Testis (tissue), 2 donors: ENCODE measurements at regions not wholly inside any gene's neighbourhood (a gene's known extent, or its start where the extent isn't known, plus 50 kb on each side); places are given as distances from the start of the nearest gene placed in this dataset.

Source experiments
- DNase-seq: peaks from one replicate; pipeline ENCODE4 v3.0.0-alpha.2; 2019
- H3K27ac ChIP-seq, 2 donors: fragments of 200-600 bp; sonication (generic); one replicate each; pipeline ENCODE4 v1.5.1; 2019
- H3K27me3 ChIP-seq: fragments of 200-600 bp; sonication (generic); one replicate; pipeline ENCODE4 v1.5.1; 2019
- H3K36me3 ChIP-seq: fragments of 200-600 bp; sonication (generic); one replicate; pipeline ENCODE4 v1.5.1; 2017; ENCODE audit warnings: low read depth; ENCODE audit errors: missing control alignments
- H3K4me1 ChIP-seq: fragments of 200-600 bp; sonication (generic); one replicate; pipeline ENCODE4 v1.5.1; 2019
- H3K4me3 ChIP-seq, 2 donors: fragments of 200-600 bp; sonication (generic); one replicate each; pipeline ENCODE4 v1.5.1; 2017 to 2019
- H3K9me3 ChIP-seq: fragments of 200-600 bp; sonication (generic); one replicate; pipeline ENCODE4 v1.5.1; 2017
- CTCF ChIP-seq, 3 experiments: fragments of 450-650 bp in 2 of 3; fragments of 200-600 bp in 1 of 3; sonication (generic) in 1 of 3; IDR thresholded peaks; one replicate each; pipeline ENCODE4 v1.5.1; 2016 to 2019; ENCODE audit warnings: antibody characterized with exemption in 3 of 3, mild to moderate bottlenecking in 2 of 3, moderate library complexity in 1 of 3
- POLR2A ChIP-seq: fragments of 450-650 bp; IDR thresholded peaks from one replicate; pipeline ENCODE4 v1.6.1; 2017; ENCODE audit warnings: antibody characterized with exemption, mild to moderate bottlenecking, moderate library complexity
- WGBS, 2 donors: methylation state at CpG; one replicate each; pipeline ENCODE4 v1.1.5; 2018; 5-methylcytosine and 5-hydroxymethylcytosine counted together
- intact Hi-C: fragments of 100-400 bp; cut with DNase I; formaldehyde crosslinking; loops from one replicate; pipeline ENCODE4 v1.15.1; 2023; ENCODE audit warnings: low total_unique reads

- Histone ChIP-seq H3K9me3 (no peaks in the 10 kb centered on the region), H3K27me3 (no peaks in the 10 kb centered on the region), H3K4me1 (no peaks in the 10 kb centered on the region), H3K4me3 (no peak overlapping the region), H3K27ac (no peak overlapping the region), H3K36me3 (no peaks in the 10 kb centered on the region)
- 64 to 70% methylated on average over 4 of the region's 4 CpGs for WGBS, 2 donors
- intact Hi-C loops = no loop called here
- TF ChIP-seq CTCF (IDR thresholded peaks at IDR 0.05) = no peak
- TF ChIP-seq POLR2A = no peak
- DNase-seq = no peak
Measured at GRCh38 chr9:106637486-106637885, 225.5 kb upstream of the ZNF462 start.

- WGBS, 2 donors = 76 to 84% methylated on average over 4 of the region's 4 CpGs
- H3K9me3 ChIP-seq = no peaks in the 10 kb centered on the region
- intact Hi-C loops = no loop called here
- no peak overlapping the region for H3K27ac ChIP-seq
- TF ChIP-seq CTCF (IDR thresholded peaks at IDR 0.05) (no peak), POLR2A (no peak)
- DNase-seq = no peak
- H3K36me3 ChIP-seq = no peaks in the 10 kb centered on the region
- no peaks in the 10 kb centered on the region for H3K4me1 ChIP-seq
- no peak overlapping the region for H3K4me3 ChIP-seq
- H3K27me3 ChIP-seq = no peaks in the 10 kb centered on the region
Measured at GRCh38 chr9:106639873-106640568, 222.9 kb upstream of the ZNF462 start.

- TF ChIP-seq POLR2A (no peak), CTCF (IDR thresholded peaks at IDR 0.05) (no peak)
- no peaks in the 10 kb centered on the region for H3K36me3 ChIP-seq
- no peaks in the 10 kb centered on the region for H3K4me1 ChIP-seq
- intact Hi-C loops = no loop called here
- DNase-seq = no peak
- WGBS, 2 donors = 89 to 93% methylated on average over 3 of the region's 3 CpGs
- no peaks in the 10 kb centered on the region for H3K27me3 ChIP-seq
- H3K27ac ChIP-seq = no peak overlapping the region
- no peaks in the 10 kb centered on the region for H3K9me3 ChIP-seq
- no peak overlapping the region for H3K4me3 ChIP-seq
Measured at GRCh38 chr9:106643211-106643930, 219.6 kb upstream of the ZNF462 start.

GRCh38 chr9:106644661-106645060 lies 218.3 kb upstream of the ZNF462 start:
- Histone ChIP-seq H3K27ac (no peak overlapping the region), H3K4me1 (no peaks in the 10 kb centered on the region), H3K4me3 (no peak overlapping the region), H3K36me3 (no peaks in the 10 kb centered on the region), H3K9me3 (no peaks in the 10 kb centered on the region), H3K27me3 (no peaks in the 10 kb centered on the region)
- TF ChIP-seq CTCF (IDR thresholded peaks at IDR 0.05) = no peak
- no peak for TF ChIP-seq POLR2A
- no peak for DNase-seq
- intact Hi-C loops = no loop called here
- 37 to 60% methylated on average over 3 of the region's 3 CpGs for whole genome bisulfite sequencing, 2 donors
